Liver (tissue), 3 donors: ENCODE measurements at regions not wholly inside any gene's neighbourhood (a gene's known extent, or its start where the extent isn't known, plus 50 kb on each side); places are given as distances from the start of the nearest gene placed in this dataset.

Source experiments
- EGR1 ChIP-seq, 2 donors: IDR thresholded peaks; 2 replicates each; pipeline ENCODE4 v1.6.1; 2016 to 2018; ENCODE audit warnings: antibody characterized with exemption in 2 of 2, low read depth in 2 of 2
- FOXA1 ChIP-seq: IDR thresholded peaks from 2 replicates; pipeline ENCODE4 v1.6.1; 2016; ENCODE audit warnings: antibody characterized with exemption
- JUND ChIP-seq, 2 donors: IDR thresholded peaks; 2 replicates each; pipeline ENCODE4 v1.6.1; 2016; ENCODE audit warnings: antibody characterized with exemption in 2 of 2
- RAD21 ChIP-seq, 2 donors: IDR thresholded peaks; 2 replicates each; pipeline ENCODE4 v1.6.1; 2016; ENCODE audit warnings: antibody characterized with exemption in 2 of 2, mild to moderate bottlenecking in 2 of 2
- REST ChIP-seq: IDR thresholded peaks from 2 replicates; pipeline ENCODE4 v1.6.1; 2016; ENCODE audit warnings: antibody characterized with exemption, mild to moderate bottlenecking
- TAF1 ChIP-seq: conservative IDR thresholded peaks from 2 replicates; pipeline ENCODE4 v1.6.1; 2016; ENCODE audit warnings: antibody characterized with exemption, mild to moderate bottlenecking
- TF ChIP-seq, protein P1 (sequence below): fragments of 150-350 bp; IDR thresholded peaks from 2 replicates; pipeline ENCODE4 v1.5.1; 2017; ENCODE audit warnings: improper control_type of control experiment, low read depth, low read length; ENCODE audit not compliant: missing input control
- TF ChIP-seq, protein P2 (sequence below): IDR thresholded peaks from 2 replicates; pipeline ENCODE4 v1.6.1; 2016; ENCODE audit warnings: antibody characterized with exemption
- donor health status: healthy.
- donor health status: healthy.

- TF ChIP-seq, protein P1, sequence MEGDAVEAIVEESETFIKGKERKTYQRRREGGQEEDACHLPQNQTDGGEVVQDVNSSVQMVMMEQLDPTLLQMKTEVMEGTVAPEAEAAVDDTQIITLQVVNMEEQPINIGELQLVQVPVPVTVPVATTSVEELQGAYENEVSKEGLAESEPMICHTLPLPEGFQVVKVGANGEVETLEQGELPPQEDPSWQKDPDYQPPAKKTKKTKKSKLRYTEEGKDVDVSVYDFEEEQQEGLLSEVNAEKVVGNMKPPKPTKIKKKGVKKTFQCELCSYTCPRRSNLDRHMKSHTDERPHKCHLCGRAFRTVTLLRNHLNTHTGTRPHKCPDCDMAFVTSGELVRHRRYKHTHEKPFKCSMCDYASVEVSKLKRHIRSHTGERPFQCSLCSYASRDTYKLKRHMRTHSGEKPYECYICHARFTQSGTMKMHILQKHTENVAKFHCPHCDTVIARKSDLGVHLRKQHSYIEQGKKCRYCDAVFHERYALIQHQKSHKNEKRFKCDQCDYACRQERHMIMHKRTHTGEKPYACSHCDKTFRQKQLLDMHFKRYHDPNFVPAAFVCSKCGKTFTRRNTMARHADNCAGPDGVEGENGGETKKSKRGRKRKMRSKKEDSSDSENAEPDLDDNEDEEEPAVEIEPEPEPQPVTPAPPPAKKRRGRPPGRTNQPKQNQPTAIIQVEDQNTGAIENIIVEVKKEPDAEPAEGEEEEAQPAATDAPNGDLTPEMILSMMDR: no peak
- no peak for TF ChIP-seq EGR1 (IDR thresholded peaks at IDR 0.05; ENCODE audit: low read depth in 2 of 2)
- no peak for TF ChIP-seq TAF1
- no peak for TF ChIP-seq JUND (IDR thresholded peaks at IDR 0.05)
- TF ChIP-seq, protein P2, sequence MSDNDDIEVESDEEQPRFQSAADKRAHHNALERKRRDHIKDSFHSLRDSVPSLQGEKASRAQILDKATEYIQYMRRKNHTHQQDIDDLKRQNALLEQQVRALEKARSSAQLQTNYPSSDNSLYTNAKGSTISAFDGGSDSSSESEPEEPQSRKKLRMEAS: no peak
- no peak for TF ChIP-seq RAD21 (IDR thresholded peaks at IDR 0.05)
- TF ChIP-seq REST: no peak
- no peak for TF ChIP-seq FOXA1
Observed at GRCh38 chr7:42406358-42406757, 169.3 kb upstream of the GLI3 start.
